Right lobe of liver (tissue), 6 donors: ENCODE measurements at regions not wholly inside any gene's neighbourhood (a gene's known extent, or its start where the extent isn't known, plus 50 kb on each side); places are given as distances from the start of the nearest gene placed in this dataset.
A peak's percentile ranks its signal among the peaks of the same experiment; 100 is the strongest.

ENCODE experiments used
- ATAC-seq, 4 donors: fragments of 200-7000 bp; cut with Tn5 transposase; one replicate each; pipeline ENCODE4 v1.9.1; 2020; ENCODE audit warnings: mild to moderate bottlenecking in 4 of 4, moderate library complexity in 4 of 4
- DNase-seq, 3 donors: peaks; one replicate each; pipeline ENCODE4 v3.0.0-alpha.2; 2020
- H3K27ac ChIP-seq, 3 donors: fragments of 200-600 bp; one replicate each; pipeline ENCODE4 v1.8.0; 2022
- H3K27me3 ChIP-seq, 2 donors: fragments of 200-600 bp; one replicate each; pipeline ENCODE4 v1.8.0; 2022
- H3K36me3 ChIP-seq, 4 donors: fragments of 200-600 bp; sonication (generic) in 1 of 4; one replicate each; pipeline versions ENCODE4 v1.5.1 to v1.8.0; 2017 to 2022; ENCODE audit warnings: control low read depth in 1 of 4
- H3K4me1 ChIP-seq, 4 donors: fragments of 200-600 bp; sonication (generic) in 1 of 4; one replicate each; pipeline versions ENCODE4 v1.5.1 to v1.8.0; 2017 to 2022; ENCODE audit warnings: control low read depth in 1 of 4
- H3K4me3 ChIP-seq, 3 donors: fragments of 200-600 bp; one replicate each; pipeline ENCODE4 v1.8.0; 2022
- H3K9me3 ChIP-seq, 4 donors: fragments of 200-600 bp; sonication (generic) in 1 of 4; one replicate each; pipeline versions ENCODE4 v1.5.1 to v1.8.0; 2017 to 2022; ENCODE audit warnings: control low read depth in 1 of 4
- CTCF ChIP-seq, 4 donors: fragments of 200-600 bp in 3 of 4; fragments of 450-650 bp in 1 of 4; IDR thresholded peaks; one replicate each; pipeline versions ENCODE4 v1.5.1 to v1.8.0; 2016 to 2022; ENCODE audit warnings: antibody characterized with exemption in 4 of 4, mild to moderate bottlenecking in 2 of 4
- POLR2A ChIP-seq: fragments of 450-650 bp; IDR thresholded peaks from one replicate; pipeline ENCODE4 v1.6.1; 2017; ENCODE audit warnings: antibody characterized with exemption, mild to moderate bottlenecking
- WGBS: methylation state at CpG from one replicate; pipeline ENCODE4 v1.1.6; 2018; ENCODE audit warnings: low coverage, low lambda C conversion rate; ENCODE audit not compliant: insufficient coverage; ENCODE audit errors: missing lambda C conversion rate; 5-methylcytosine and 5-hydroxymethylcytosine counted together
- intact Hi-C, 2 donors: fragments of 100-400 bp; cut with DNase I; formaldehyde crosslinking; loops; one replicate each; pipeline versions ENCODE4 v1.11.2 to v1.14.1; 2022
- donor health status: DM: no; HTN: yes; CAD: no.
- donor health status: DM: no; HTN: no; CAD: no.
- donor health status: DM: no; HTN: no; CAD: no.
- donor health status: DM: no; HTN: yes; CAD: no.
- donor health status: DM: no; HTN: yes; CAD: no.

- no peaks in the 10 kb centered on the region for H3K27me3 ChIP-seq
- 65% methylated on average over 5 of the region's 5 CpGs for WGBS
- DNase-seq = no peak
These were observed 984.7 kb downstream of the BRD1 start for GRCh38 chr22:48842976-48843375.

GRCh38 chr22:48842583-48842945, 985.1 kb downstream of the BRD1 start:
- intact Hi-C loops = no loop called here
- Histone ChIP-seq H3K27me3 (no peaks in the 10 kb centered on the region), H3K4me1 (no peaks in the 10 kb centered on the region), H3K4me3 (no peak overlapping the region), H3K27ac (no peak overlapping the region), H3K36me3 (no peaks in the 10 kb centered on the region), H3K9me3 (no peaks in the 10 kb centered on the region)
- DNase-seq = no peak
- TF ChIP-seq CTCF (IDR thresholded peaks at IDR 0.05) (no peak), POLR2A (no peak)
- ATAC-seq = no peak
- WGBS = 68% methylated on average over 4 of the region's 17 CpGs

More at GRCh38 chr22:48842976-48843375, 984.7 kb downstream of the BRD1 start:
- no peak for ATAC-seq
- intact Hi-C loops = no loop called here
- H3K27ac ChIP-seq = no peak overlapping the region
- TF ChIP-seq POLR2A = no peak
- no peak for TF ChIP-seq CTCF (IDR thresholded peaks at IDR 0.05)
- no peaks in the 10 kb centered on the region for H3K4me1 ChIP-seq
- no peak overlapping the region for H3K4me3 ChIP-seq
- H3K9me3 ChIP-seq = no peaks in the 10 kb centered on the region
- no peaks in the 10 kb centered on the region for H3K36me3 ChIP-seq

GRCh38 chr22:48841881-48842582, 985.6 kb downstream of the BRD1 start:
- Histone ChIP-seq H3K36me3 (no peaks in the 10 kb centered on the region), H3K27me3 (no peaks in the 10 kb centered on the region), H3K9me3 (no peaks in the 10 kb centered on the region), H3K4me3 (no peak overlapping the region), H3K27ac (no peak overlapping the region), H3K4me1 (no peaks in the 10 kb centered on the region)
- ATAC-seq (no peak), DNase-seq (no peak)
- intact Hi-C loops = no loop called here
- TF ChIP-seq POLR2A (no peak), CTCF (IDR thresholded peaks at IDR 0.05) (no peak)
- WGBS = 70% methylated on average over 14 of the region's 22 CpGs

- no peaks in the 10 kb centered on the region for H3K27me3 ChIP-seq
These were observed 987.3 kb downstream of the BRD1 start for GRCh38 chr22:48840112-48840949.

More at GRCh38 chr22:48840112-48840949, 987.3 kb downstream of the BRD1 start:
- TF ChIP-seq CTCF (IDR thresholded peaks at IDR 0.05) (no peak), POLR2A (no peak)
- no peaks in the 10 kb centered on the region for H3K36me3 ChIP-seq
- H3K9me3 ChIP-seq = no peaks in the 10 kb centered on the region
- intact Hi-C loops = no loop called here
- no peaks in the 10 kb centered on the region for H3K4me1 ChIP-seq
- WGBS = 71% methylated on average over 9 of the region's 16 CpGs
- peak in 1 of 3 donors; percentile 47 for DNase-seq
- no peak for ATAC-seq
- no peak overlapping the region for H3K27ac ChIP-seq
- no peak overlapping the region for H3K4me3 ChIP-seq
